ENCODE measurements at regions not wholly inside any gene's neighbourhood (a gene's known extent, or its start where the extent isn't known, plus 50 kb on each side); places are given as distances from the start of the nearest gene placed in this dataset.

DNA sequence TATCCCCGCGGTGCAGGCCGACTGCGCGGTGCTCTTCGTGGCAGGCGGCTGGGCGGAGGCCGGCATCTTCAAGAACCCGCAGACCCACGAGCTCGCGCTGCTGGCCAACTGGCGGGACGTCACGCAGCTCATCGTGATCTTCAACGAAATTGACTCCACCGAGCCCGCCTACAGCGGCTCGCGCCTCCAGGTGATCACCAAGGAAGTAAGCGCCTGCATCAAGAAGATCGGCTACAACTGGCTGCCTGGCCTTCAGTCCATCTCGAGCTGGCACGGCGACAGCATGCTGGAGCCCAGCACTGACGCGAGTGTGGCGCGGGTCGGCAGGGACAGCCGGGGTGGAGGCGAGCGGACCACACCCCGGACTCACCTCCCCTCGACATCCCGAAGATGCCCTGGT, 53.9 kb upstream of the MTNR1B start:
- TF ChIP-seq, protein P1, sequence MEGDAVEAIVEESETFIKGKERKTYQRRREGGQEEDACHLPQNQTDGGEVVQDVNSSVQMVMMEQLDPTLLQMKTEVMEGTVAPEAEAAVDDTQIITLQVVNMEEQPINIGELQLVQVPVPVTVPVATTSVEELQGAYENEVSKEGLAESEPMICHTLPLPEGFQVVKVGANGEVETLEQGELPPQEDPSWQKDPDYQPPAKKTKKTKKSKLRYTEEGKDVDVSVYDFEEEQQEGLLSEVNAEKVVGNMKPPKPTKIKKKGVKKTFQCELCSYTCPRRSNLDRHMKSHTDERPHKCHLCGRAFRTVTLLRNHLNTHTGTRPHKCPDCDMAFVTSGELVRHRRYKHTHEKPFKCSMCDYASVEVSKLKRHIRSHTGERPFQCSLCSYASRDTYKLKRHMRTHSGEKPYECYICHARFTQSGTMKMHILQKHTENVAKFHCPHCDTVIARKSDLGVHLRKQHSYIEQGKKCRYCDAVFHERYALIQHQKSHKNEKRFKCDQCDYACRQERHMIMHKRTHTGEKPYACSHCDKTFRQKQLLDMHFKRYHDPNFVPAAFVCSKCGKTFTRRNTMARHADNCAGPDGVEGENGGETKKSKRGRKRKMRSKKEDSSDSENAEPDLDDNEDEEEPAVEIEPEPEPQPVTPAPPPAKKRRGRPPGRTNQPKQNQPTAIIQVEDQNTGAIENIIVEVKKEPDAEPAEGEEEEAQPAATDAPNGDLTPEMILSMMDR (IDR thresholded peaks at IDR 0.05) = no peak
- no peak for TF ChIP-seq POLR2A (IDR thresholded peaks at IDR 0.05)

Measured in esophagus squamous epithelium (tissue), 4 donors.